ENCODE measurements at regions not wholly inside any gene's neighbourhood (a gene's known extent, or its start where the extent isn't known, plus 50 kb on each side); places are given as distances from the start of the nearest gene placed in this dataset.

DNA sequence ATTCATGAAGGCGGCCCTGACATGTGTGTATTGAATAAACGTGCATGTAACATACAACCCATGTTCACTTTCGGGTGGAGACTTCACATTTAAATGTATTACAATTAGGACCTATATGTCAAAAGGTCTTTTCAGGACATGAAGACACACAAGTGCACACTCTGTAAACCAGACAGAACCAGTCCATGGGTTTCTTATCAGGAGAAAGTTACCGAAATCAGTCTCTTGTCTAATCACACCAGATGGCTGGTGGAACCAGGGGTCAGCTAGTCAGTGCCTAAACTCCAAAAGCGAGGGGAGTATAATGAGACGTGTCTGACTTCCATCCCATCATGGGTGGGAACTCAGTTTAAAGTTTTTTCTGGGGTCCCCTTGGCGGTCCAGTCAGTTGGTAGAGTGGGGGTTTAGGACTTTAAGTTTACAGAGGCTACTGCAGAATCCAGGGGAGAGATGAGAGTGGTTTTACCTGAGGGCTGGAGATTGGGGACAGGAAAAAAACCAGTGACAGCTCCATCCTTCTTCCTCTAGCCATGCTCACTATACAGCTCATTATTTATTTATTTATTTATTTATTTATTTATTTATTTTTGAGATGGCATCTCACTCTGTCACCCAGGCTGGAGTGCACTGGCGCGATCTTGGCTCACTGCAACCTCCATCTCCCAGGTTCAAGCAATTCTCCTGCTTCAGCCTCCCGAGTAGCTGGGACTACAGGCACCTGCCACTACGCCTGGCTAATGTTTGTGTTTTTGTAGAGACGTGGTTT lies 251.3 kb upstream of the LYZL1 start:
- DNase-seq, result no peak

DNA sequence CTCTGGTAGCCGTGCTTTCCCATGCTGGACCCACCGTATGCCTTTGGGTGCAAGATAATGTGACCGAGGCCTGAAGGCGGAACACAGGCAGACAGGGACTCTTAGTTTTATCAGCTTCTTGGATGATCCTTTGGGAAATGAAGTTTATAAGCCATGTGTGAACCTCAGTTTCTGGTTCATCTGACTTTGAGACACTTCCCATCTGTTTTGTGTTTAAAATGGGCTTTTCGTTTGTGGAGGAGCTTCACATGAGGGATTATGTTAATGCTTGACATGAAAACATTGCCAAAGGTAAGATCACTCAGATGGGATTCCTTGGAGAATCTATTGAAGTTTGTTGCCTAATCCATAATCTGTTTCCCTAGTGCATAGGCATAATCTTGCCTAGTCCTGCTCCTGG lies 249.8 kb upstream of the LYZL1 start:
- DNase-seq, result no peak

- no peak for DNase-seq
Measured at GRCh38 chr10:29039677-29040189, 249.1 kb upstream of the LYZL1 start.

DNA sequence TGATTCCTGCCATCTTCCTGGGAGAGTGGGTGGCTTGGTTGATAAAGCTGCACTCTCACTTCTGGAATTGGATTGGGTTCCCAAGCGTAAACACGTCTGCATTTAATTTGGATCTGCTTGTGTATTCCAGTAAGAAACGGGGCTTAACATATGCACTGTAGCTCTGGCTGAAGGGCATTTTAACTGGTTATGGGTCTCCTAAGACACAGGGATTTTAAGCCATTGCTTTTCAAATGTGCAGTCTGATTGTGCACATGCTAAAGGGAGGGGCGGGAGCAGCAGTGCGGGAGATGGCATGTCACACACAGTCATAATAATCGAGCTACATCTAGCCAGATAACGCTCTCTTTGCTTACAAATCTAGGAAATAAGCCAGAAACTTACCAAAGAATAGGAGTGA lies 247.3 kb upstream of the LYZL1 start:
- no peak for DNase-seq

GRCh38 chr10:29048506-29048905 lies 240.4 kb upstream of the LYZL1 start:
- DNase-seq, result no peak

- no peak for DNase-seq
Measured at GRCh38 chr10:29050081-29050480, 238.8 kb upstream of the LYZL1 start.

DNA sequence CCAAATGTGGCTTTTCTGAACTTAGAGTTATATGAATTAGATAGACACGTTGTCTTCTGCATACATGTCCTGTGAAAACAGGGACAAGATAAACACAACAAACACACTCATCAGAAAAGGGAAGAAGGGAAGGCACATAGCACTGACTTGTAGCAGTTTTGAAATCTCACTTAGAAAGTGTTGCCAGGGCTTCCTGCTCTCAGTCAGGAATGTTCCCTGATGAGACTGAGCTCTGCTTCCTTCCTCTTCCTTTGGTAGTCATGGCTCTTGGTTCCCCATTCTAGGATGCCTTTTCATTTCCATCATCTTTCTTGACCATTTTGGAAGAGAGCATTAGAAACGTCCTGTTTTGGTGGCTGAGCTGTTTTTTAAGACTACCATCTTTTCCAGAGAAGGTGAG lies 233.8 kb upstream of the LYZL1 start:
- no peak for DNase-seq

DNA sequence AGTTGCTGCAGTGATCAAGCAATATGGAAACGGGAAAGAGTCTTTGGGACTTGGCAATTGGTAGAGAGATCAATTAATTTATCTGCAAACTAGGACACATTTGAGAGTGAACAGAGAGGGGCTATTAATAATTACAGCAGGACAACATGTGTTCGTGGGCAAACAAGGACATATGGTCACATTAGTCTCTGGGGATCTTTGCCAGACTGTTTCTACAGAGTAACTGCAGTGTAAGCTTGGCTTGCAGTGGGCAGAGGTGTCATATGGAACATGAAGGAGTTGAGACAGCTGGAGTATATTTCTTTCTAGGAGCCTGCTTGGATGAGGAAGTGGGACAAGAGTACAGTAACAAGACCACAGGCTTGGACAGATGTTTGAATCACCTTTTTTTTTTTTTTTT lies 232.1 kb upstream of the LYZL1 start:
- no peak for DNase-seq

GRCh38 chr10:29057822-29058331 lies 231.0 kb upstream of the LYZL1 start:
- DNase-seq, result no peak

DNA sequence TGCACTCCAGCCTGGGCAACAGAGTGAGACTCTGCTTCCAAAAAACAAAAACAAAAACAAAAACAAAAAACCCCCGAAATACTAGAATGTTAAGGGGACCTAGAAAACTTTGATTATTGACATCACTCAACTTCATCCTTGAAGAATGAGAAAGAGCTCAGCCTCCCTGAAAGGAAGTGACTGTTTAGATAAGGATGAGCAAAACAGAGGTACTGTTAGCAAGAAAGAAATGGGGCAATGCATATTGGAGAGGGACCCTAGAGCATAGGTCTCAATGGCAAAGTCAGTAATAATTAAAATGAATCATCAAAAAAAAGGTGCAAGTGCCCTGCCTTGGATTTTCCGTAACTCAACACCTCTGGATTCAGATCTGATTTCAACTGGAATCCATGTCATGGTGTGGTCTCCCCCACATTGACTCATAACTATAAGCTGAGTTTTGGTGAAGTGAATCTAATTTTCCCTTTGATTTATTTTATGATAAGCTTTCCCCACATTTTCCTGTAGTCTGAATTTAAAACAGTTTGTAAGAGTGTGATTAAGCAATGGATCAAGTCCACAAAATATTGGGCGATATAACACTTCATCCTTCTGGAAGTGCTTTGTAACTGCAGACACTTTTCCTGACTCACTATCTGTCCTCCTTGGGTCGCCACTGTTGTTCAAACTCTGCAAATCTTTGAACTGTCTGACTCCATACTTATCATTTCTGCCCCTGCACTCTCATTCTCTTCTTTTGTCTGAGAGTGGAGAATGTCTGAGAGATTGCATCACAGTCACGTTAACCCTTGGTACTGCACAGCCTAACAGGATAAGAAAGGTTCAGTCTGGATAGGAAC lies 224.8 kb upstream of the LYZL1 start:
- DNase-seq, result no peak

- DNase-seq, result no peak
Measured at GRCh38 chr10:29064680-29065079, 224.2 kb upstream of the LYZL1 start.

DNA sequence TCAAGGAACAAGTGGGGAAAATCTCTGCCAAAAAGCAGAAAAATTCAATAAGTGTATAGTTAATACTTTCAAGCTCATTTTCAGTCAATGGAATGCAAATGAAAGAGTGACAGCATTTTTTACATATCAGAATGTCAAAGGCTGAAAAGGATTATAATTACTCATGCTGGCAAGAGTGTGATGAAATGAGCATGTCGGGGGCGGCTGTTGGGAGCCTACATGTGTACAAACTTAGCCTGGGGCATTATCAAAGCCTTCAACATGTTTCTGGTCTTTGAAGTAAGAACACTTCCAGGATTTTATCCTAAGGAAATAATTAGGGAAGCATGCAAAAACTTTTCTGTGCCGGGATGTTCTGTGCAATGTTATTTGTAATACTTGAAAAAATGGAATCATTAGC lies 221.7 kb upstream of the LYZL1 start:
- no peak for DNase-seq

- no peak for DNase-seq
Measured at GRCh38 chr10:29067628-29068027, 221.2 kb upstream of the LYZL1 start.

GRCh38 chr10:29068302-29068701 lies 220.6 kb upstream of the LYZL1 start:
- DNase-seq, result no peak

- no peak for DNase-seq
Measured at GRCh38 chr10:29068966-29069365, 219.9 kb upstream of the LYZL1 start.

DNA sequence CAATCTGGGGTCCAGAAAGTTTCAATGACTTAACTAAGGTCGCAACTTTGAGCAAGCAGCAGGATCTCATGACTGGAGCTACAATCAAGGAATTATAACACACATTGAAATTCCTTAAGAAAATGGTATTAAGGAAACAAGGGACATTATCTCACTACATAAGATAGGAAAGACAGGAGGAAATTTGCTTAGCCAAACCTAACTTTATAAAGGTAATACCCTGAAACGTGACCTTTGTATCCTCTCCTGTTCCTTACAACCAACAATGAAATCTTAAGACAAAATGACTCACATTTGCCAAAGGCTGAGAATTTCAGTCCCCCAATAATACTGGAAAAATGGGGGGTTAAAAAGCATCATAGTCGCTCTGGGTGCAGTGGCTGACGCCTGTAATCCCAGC lies 218.9 kb upstream of the LYZL1 start:
- DNase-seq, result no peak

DNA sequence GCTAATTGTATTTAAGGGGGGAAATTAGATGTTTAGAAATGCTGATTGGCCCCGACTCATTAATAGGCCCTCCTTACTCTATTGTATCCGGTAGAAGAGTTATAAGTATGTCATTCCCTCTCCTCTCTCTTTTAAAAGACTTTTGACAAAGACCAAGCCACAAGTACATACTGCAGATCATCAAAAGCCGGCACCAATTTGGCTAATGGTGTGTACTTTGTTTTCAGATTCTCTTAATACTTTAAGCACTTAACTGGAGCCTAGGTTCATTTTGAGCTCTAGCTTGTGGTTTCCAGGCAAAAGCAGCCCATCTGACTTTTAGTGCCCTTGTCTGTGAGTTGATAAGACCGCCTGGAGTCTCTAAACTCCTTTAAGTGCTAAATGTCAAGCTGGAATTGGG lies 210.0 kb upstream of the LYZL1 start:
- DNase-seq, result no peak

DNA sequence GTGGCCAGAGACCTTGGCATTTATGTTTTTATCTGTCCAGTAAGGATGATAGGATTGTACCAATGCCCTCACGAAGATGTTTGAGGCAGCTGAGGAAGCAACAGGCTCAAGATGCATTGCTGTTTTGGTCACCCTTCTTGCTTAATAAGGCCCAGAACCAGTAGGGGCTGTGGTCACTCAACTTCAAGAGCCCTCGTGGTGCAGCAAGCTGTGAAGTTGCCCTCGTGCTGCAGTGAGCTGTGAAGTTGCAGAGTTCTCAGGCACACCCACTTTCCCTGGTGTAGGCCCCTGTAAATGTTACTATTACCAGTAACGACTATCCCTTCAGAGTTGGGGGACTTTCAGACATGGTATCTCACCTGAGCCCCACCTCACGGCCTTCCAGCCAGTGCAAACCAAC lies 207.6 kb upstream of the LYZL1 start:
- DNase-seq, result no peak

DNA sequence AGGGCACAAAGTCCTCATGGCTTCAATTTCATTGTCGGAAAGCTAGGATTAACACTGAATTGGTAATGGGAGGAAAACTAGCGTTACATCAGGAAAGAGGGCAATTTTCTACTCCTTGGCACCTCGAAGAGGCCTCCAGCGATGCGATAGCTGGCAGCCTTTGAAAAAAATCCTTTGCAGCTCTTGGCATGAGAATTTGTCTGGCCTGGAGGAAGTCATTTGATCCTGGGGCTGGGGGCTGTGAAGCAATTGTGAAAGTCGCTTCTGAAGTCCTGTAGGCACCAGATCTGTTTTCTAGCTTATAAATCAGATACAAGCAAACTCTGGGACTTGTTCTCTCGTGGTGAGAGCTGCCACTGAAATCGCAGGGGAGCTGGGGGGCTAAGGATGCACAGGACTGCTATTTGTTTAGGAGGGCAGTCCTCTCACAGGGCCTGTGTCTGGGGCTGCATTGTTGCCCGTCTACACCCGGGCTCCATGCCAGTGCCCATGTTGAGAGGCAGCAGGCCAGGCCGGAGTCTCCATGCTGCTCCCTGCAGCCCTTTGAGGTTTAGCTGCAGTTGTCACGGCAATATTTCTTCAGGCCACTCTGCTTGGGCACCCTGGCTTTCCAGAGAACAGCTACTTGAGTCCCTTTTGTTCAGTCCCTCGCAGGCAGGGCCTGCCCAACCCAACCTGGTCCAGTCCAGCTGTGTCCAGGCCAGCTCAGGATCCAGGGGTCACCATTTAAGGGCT lies 206.8 kb upstream of the LYZL1 start:
- no peak for DNase-seq

GRCh38 chr10:29083096-29083495 lies 205.8 kb upstream of the LYZL1 start:
- no peak for DNase-seq

GRCh38 chr10:29084681-29085307 lies 204.1 kb upstream of the LYZL1 start:
- DNase-seq, result no peak

- DNase-seq, result no peak
Measured at GRCh38 chr10:29089091-29089490, 199.8 kb upstream of the LYZL1 start.

Measured in T1000 (cell line).